ENCODE measurements at regions not wholly inside any gene's neighbourhood (a gene's known extent, or its start where the extent isn't known, plus 50 kb on each side); places are given as distances from the start of the nearest gene placed in this dataset.

GRCh38 chr21:35850542-35851103 lies 209.7 kb downstream of the SETD4 start:
- intact Hi-C loops (cut with micrococcal nuclease) = no loop called here

GRCh38 chr21:35850029-35850428 lies 210.3 kb downstream of the SETD4 start:
- DNase-seq = no peak
- H3K36me3 ChIP-seq = no peaks in the 10 kb centered on the region
- no peaks in the 10 kb centered on the region for H3K9me3 ChIP-seq (replicated peaks)
- intact Hi-C loops (cut with micrococcal nuclease) = no loop called here
- H3K27ac ChIP-seq (replicated peaks) = peak overlapping the region; percentile 63
- H3K4me1 ChIP-seq = peaks cover 19% of the 10 kb centered on the region
- H3K4me3 ChIP-seq = no peak overlapping the region
- peaks cover 50% of the 10 kb centered on the region for H3K27me3 ChIP-seq (ENCODE audit: low read depth)
- TF ChIP-seq CTCF (IDR thresholded peaks at IDR 0.05; ENCODE audit: borderline replicate concordance) = no peak

More at GRCh38 chr21:35850542-35851103, 209.7 kb downstream of the SETD4 start:
- Histone ChIP-seq H3K27ac (replicated peaks) (peak overlapping the region; percentile 63), H3K36me3 (no peaks in the 10 kb centered on the region), H3K27me3 (ENCODE audit: low read depth) (peaks cover 53% of the 10 kb centered on the region), H3K4me1 (peaks cover 19% of the 10 kb centered on the region), H3K4me3 (peak overlapping the region; percentile 4), H3K9me3 (replicated peaks) (no peaks in the 10 kb centered on the region)
- no peak for TF ChIP-seq CTCF (IDR thresholded peaks at IDR 0.05; ENCODE audit: borderline replicate concordance)
- DNase-seq = no peak

- intact Hi-C loops (cut with micrococcal nuclease) = no loop called here
- TF ChIP-seq CTCF (IDR thresholded peaks at IDR 0.05; ENCODE audit: borderline replicate concordance) = no peak
- no peak for DNase-seq
- Histone ChIP-seq H3K27ac (replicated peaks) (peak overlapping the region; percentile 31), H3K27me3 (ENCODE audit: low read depth) (peaks cover 41% of the 10 kb centered on the region), H3K4me1 (peaks cover 19% of the 10 kb centered on the region), H3K36me3 (no peaks in the 10 kb centered on the region), H3K9me3 (replicated peaks) (no peaks in the 10 kb centered on the region), H3K4me3 (no peak overlapping the region)
These were observed 211.2 kb downstream of the SETD4 start for GRCh38 chr21:35849144-35849543.

- H3K4me1 ChIP-seq = peaks cover 9% of the 10 kb centered on the region
- no peak for DNase-seq
- no peaks in the 10 kb centered on the region for H3K36me3 ChIP-seq
- no peak for TF ChIP-seq CTCF (IDR thresholded peaks at IDR 0.05; ENCODE audit: borderline replicate concordance)
- peak overlapping the region; percentile 51 for H3K27ac ChIP-seq (replicated peaks)
- intact Hi-C loops (cut with micrococcal nuclease) = no loop called here
- H3K4me3 ChIP-seq = no peak overlapping the region
- H3K27me3 ChIP-seq (ENCODE audit: low read depth) = peaks cover 5% of the 10 kb centered on the region
- H3K9me3 ChIP-seq (replicated peaks) = no peaks in the 10 kb centered on the region
These were observed 216.2 kb downstream of the SETD4 start for GRCh38 chr21:35843911-35844667.

GRCh38 chr21:35840949-35841348 lies 219.4 kb downstream of the SETD4 start:
- TF ChIP-seq CTCF (IDR thresholded peaks at IDR 0.05; ENCODE audit: borderline replicate concordance) = no peak
- peaks cover 8% of the 10 kb centered on the region for H3K4me1 ChIP-seq
- H3K4me3 ChIP-seq = no peak overlapping the region
- H3K27me3 ChIP-seq (ENCODE audit: low read depth) = peaks cover 7% of the 10 kb centered on the region
- no peaks in the 10 kb centered on the region for H3K9me3 ChIP-seq (replicated peaks)
- DNase-seq = no peak
- intact Hi-C loops (cut with micrococcal nuclease) = no loop called here
- H3K27ac ChIP-seq (replicated peaks) = no peak overlapping the region
- no peaks in the 10 kb centered on the region for H3K36me3 ChIP-seq

All from left ventricle myocardium inferior (tissue), 1 donor.